GM21526 (cell line): ENCODE measurements at regions not wholly inside any gene's neighbourhood (a gene's known extent, or its start where the extent isn't known, plus 50 kb on each side); places are given as distances from the start of the nearest gene placed in this dataset.
"Not testable (repeated sequence)": the region's sequence is repeated elsewhere in the genome, so short reads cannot be mapped to it uniquely, and the experiment has no call there.

ENCODE experiments used
- ATAC-seq: cut with Tn5 transposase; IDR thresholded peaks from one replicate; pipeline ENCODE4 v1.9.1; 2021; ENCODE audit warnings: moderate library complexity; ENCODE audit not compliant: unreplicated experiment, low FRiP score

DNA sequence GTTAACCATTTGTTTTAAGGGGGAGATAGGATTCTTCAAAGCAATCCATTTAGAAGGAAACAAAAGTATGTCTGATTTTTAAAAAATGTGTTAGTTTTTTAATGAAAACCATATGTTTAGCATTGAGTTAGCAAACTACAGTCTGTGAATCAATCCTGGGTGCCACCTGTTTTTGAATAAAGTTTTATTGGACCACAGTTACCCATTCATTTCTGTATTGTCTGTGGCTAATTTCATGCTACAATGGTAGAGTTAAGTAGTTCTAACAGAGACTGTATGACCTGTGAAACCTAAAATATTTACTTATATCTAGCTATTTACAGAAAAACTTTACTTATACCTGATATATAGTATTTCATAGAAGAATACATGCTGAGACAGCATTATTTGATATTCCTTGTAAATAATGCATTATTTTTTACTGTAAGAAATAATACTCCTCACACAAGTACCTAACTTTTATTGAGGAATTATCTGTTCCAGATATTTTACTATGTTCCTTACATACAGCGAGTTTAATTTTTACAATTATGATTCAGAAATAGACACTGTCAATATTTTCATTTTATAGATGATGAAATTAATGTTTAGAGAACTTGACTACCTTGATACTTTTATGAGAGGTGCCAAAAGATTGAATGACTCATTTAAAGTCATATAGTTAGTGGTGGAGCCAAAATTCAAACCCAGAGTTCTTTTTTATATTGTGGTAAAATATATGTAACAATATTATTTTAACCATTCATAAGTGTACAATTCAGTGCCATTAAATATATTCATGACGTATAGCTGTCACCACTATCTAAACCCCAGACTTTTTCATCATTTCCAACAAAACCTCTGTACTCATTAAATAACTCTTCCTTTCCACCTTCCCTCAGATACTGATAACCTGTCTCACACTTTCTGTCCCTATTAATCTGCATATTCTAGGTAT is 122.0 kb downstream of the GLUD2 start:
- no peak for ATAC-seq

- ATAC-seq = no peak
These were observed 125.3 kb downstream of the GLUD2 start for GRCh38 chrX:121172703-121173102.

DNA sequence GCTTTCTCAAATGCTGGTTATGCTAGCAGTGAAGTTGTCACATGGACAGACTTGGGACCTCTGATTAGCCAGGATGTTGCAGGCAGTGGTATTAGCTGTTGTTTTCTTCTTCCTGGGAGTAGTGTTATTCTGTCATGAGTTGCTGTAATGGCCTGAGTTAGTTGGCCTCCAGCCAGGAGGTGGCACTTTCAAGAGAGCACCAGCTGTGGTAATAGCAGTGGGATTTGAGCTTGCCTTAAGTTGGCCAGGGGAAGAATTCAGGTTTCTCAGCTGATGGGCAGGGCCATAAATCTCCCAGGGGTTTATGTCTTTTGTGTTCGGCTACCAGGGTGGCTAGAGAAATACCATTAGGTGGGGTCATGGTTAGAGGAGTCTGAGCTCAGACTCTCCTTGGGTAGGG is 132.6 kb downstream of the GLUD2 start:
- ATAC-seq = no peak

DNA sequence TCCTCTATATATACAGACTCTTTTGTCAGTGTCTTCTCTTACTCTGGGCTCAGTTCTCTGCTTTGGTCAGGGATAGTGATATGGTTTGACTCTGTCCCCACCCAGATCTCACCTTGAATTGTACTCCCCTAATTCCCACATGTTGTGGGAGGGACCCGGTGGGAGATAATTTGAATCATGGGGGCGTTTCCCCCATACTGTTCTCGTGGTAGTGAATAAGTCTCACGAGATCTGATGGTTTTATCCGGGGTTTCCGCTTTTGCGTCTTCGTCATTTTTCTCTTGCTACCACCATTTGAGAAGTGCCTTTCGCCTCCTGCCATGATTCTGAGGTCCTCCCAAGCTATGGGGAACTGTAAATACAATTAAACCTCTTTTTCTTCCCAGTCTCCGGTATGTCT is 144.4 kb downstream of the GLUD2 start:
- ATAC-seq = no peak

DNA sequence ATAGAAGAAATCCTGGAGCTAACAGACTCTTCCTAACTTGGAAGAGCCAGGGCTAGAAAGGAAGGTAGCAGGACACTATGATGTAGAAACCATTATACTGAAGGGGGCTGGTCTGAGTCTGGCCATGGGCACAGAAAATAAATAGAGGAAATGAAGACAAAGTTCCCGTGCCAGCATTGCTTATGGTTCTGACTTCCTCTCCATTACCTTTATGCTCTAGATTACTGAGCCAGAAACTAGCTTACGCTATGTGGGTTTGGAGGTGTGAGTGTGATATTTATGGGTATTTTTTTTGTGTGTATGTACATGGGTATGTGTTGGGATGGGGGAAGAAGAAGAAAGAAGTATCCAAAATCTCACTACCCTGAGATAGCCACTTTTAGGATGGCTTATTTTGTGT is 148.3 kb downstream of the GLUD2 start:
- ATAC-seq = no peak

DNA sequence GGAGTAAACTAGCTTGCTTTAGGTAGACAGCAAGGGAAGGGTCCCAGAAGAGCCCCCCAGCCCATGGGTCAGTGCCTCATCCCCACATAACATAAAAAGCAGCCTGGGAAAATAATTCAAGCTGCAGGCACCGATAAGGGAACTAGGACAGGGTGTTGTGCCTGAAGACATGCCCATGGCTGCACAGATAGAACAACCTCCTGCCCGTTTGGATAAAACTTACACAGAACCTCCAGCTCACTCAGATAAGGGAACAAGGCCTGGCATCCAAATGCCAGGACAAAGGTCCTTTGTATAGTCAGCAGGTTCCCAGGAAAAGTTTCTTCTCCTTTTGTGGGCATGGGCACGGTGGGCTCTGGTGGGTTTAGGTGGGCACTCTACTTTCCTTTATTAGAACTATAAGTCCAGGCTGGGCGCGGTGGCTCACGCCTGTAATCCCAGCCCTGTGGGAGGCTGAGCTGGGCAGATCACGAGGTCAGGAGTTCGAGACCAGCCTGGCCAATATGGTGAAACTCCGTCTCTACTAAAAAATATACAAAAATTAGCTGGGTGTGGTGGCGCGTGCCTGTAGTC is 149.5 kb downstream of the GLUD2 start:
- ATAC-seq = not testable (repeated sequence)

- ATAC-seq = no peak
These were observed 161.2 kb downstream of the GLUD2 start for GRCh38 chrX:121208563-121208962.

GRCh38 chrX:121216641-121217374 is 169.4 kb downstream of the GLUD2 start:
- no peak for ATAC-seq

- no peak for ATAC-seq
These were observed 174.0 kb downstream of the GLUD2 start for GRCh38 chrX:121221322-121221977.

- ATAC-seq = no peak
These were observed 180.5 kb downstream of the GLUD2 start for GRCh38 chrX:121227888-121228287.

- ATAC-seq = no peak
These were observed 184.4 kb downstream of the GLUD2 start for GRCh38 chrX:121231566-121232358.

- ATAC-seq = no peak
These were observed 188.6 kb downstream of the GLUD2 start for GRCh38 chrX:121236040-121236439.

DNA sequence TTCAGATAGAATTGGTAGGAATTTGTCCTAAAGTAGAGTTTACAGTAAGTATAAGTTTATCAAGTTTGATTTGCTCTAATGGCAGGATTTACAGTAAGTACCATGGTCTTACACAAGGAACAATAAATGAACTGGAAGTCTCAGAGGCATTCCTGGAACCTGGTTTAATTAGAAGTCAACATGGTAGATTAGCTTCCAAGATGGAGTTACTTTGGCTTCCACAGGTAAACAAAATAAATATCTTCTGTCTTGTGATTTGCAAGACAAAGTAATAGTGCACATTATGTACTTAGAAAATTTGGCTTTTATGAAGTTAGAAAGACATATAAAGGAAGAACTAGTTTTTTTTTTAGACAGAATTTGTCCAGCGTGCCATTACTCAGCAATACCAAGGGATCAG is 190.7 kb downstream of the GLUD2 start:
- ATAC-seq = no peak

DNA sequence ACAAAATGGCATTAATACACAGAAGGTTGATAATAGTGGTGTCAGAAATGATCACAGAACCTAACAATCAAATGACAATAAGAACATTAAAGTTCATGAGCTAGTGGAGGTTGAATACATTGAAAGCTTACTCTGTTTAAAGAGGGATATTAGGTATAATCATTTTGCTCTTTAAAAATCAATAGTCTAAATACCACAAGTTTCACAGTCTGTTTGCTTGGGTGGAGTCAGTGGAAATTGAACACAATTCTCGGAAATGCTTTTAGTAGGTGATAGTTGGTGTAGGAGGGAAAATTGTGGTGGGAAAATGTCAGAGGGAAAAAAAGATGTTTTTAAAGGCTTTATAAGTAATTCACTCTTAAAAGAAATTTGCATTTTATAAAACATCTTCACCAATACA is 197.1 kb downstream of the GLUD2 start:
- no peak for ATAC-seq

DNA sequence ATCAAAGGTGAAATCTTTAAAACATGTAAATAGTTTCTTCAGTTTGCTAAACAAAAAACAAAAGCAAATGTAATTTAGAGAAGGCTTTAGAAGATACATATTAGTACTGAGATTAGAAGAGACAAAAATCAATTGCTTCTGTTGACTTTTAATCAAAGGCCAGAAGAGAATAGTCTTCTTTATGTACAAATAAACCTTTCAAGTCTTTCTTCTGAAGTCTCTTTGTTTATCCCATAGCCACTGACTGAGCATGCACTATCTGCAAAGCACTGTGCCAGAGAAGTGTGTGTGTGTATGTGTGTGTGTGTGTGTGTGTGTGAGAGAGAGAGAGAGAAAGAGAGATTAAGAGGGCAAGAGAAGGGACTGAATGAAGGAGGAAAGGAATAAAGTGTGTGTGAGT is 198.4 kb downstream of the GLUD2 start:
- no peak for ATAC-seq

GRCh38 chrX:121254336-121254735 is 206.9 kb downstream of the GLUD2 start:
- no peak for ATAC-seq

DNA sequence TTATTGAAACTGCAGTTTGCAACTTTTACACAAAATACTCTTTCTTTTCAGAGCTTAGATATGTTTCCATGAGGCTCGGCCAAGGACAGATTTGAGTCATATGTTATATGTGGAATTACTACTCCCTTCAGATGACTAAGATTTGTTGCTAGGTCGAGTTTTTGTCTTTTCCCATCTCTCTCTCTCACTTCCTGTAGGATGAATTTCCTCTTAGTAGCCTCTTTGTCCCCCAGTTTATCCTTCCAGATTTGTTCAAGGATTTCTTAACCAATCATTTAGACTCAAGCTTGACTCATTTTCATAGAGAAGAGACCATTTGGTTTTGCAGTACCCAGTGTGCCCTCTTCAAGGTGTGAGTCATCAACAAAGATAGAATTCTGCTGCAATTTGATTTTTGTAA is 209.2 kb downstream of the GLUD2 start:
- no peak for ATAC-seq

GRCh38 chrX:121258545-121258944 is 211.1 kb downstream of the GLUD2 start:
- ATAC-seq = no peak

- no peak for ATAC-seq
These were observed 211.8 kb downstream of the GLUD2 start for GRCh38 chrX:121259170-121259569.

DNA sequence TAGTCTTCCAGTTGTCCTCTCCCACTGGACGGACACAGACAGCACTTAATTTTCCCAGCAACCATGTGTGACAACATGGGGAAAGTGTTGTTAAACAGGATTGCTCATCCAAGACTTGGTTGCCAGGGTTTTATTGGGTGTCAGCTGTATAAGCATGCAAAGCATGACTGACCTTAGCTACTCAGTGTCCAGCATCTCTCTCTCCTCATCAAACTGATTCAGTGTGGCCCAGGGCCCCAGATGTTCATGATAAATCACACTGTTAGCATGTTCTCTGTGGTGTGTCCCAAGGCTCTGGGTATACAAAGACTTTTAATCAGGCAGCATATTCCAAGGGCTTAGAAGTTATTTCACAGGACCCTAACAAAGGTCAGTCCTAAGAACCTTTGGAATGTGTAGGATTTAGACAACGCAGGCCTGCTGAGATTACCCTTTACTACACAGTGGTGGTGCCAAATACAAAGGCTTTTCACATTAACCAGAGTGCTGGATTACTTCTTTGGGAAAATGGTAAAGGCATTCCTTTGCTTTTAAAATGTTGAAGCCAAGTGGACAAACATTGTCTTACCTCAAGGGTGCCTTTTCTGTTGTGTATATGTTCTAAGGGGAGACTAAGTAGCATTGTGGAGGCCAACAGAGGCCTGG is 213.3 kb downstream of the GLUD2 start:
- no peak for ATAC-seq
